Transverse colon (tissue), 4 donors: ENCODE measurements at regions not wholly inside any gene's neighbourhood (a gene's known extent, or its start where the extent isn't known, plus 50 kb on each side); places are given as distances from the start of the nearest gene placed in this dataset.
A peak's percentile ranks its signal among the peaks of the same experiment; 100 is the strongest.

Experiments
- DNase-seq: peaks from one replicate; pipeline ENCODE4 v3.0.0-alpha.2; 2019
- H3K27ac ChIP-seq, 4 donors: fragments of 200-600 bp; sonication (generic); 2 replicates each; pipeline ENCODE4 v1.5.1; 2016 to 2018; ENCODE audit warnings: inconsistent platforms in 4 of 4
- H3K27me3 ChIP-seq: fragments of 200-600 bp; sonication (generic); 2 replicates; pipeline ENCODE4 v1.5.1; 2017; ENCODE audit warnings: inconsistent platforms
- H3K36me3 ChIP-seq, 4 donors: fragments of 200-600 bp; sonication (generic); 2 replicates each; pipeline ENCODE4 v1.5.1; 2017 to 2019; ENCODE audit warnings: inconsistent platforms in 4 of 4
- H3K4me1 ChIP-seq, 4 donors: fragments of 200-600 bp; sonication (generic); 2 replicates each; pipeline ENCODE4 v1.5.1; 2017 to 2020; ENCODE audit warnings: inconsistent platforms in 4 of 4
- H3K4me3 ChIP-seq, 4 donors: fragments of 200-600 bp; sonication (generic); 1 replicate in 1 of 4; 2 replicates in 3 of 4; pipeline versions ENCODE4 v1.5.1 to v1.6.1; 2017 to 2019; ENCODE audit warnings: inconsistent platforms in 4 of 4
- H3K9me3 ChIP-seq, 2 donors: fragments of 200-600 bp; sonication (generic); 2 replicates each; pipeline ENCODE4 v1.5.1; 2017 to 2019; ENCODE audit warnings: inconsistent platforms in 2 of 2
- CTCF ChIP-seq, 5 experiments: fragments of 200-600 bp in 3 of 5; fragments of 450-650 bp in 2 of 5; sonication (generic) in 3 of 5; IDR thresholded peaks; 1 replicate in 2 of 5; 2 replicates in 3 of 5; pipeline ENCODE4 v1.5.1; 2016 to 2017; ENCODE audit warnings: antibody characterized with exemption in 5 of 5, inconsistent platforms in 3 of 5, mild to moderate bottlenecking in 2 of 5, moderate library complexity in 1 of 5
- EP300 ChIP-seq: sonication (generic); formaldehyde crosslinking; IDR thresholded peaks from one replicate; pipeline ENCODE4 v1.6.1; 2017; ENCODE audit warnings: antibody characterized with exemption, low read depth
- POLR2A ChIP-seq: fragments of 450-650 bp; IDR thresholded peaks from one replicate; pipeline ENCODE4 v1.6.1; 2016; ENCODE audit warnings: antibody characterized with exemption, mild to moderate bottlenecking, moderate library complexity
- POLR2AphosphoS5 ChIP-seq, 3 donors: sonication (generic); formaldehyde crosslinking; IDR thresholded peaks; one replicate each; pipeline ENCODE4 v1.6.1; 2016; ENCODE audit warnings: antibody characterized with exemption in 3 of 3
- WGBS, 2 donors: methylation state at CpG; one replicate each; pipeline ENCODE4 v1.1.5; 2018; ENCODE audit warnings: low coverage in 1 of 2; 5-methylcytosine and 5-hydroxymethylcytosine counted together
- in situ Hi-C, 4 donors: fragments of 200-750 bp; cut with MboI; loops; one replicate each; pipeline versions ENCODE4 v1.15.0 to v1.15.1; 2017; ENCODE audit warnings: low sequenced_read_pairs in 3 of 4, low pct_ligation_motif_present in 1 of 4, low pct_unique_long_range_greater_than_20kb in 1 of 4
- intact Hi-C: fragments of 100-400 bp; cut with DNase I; formaldehyde crosslinking; loops from one replicate; pipeline ENCODE4 v1.15.1; 2023; ENCODE audit warnings: low total_unique reads

DNA sequence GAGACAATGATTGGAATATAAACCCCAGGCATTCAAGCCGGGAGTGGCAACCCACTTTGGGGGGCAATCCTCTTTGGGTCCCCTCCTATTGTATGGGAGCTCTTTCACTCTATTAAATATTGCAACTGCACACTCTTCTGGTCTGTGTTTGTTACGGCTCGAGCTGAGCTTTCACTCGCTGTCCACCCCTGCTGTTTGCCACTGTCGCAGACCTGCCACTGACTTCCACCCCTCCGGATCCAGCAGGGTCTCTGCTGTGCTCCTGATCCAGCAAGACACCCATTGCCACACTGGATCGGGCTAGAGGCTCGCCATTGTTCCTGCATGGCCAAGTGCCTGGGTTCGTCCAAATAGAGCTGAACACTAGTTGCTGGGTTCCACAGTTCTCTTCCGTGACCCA, 222.8 kb upstream of the MANEA start:
- Histone ChIP-seq H3K9me3 (no peaks in the 10 kb centered on the region), H3K36me3 (no peaks in the 10 kb centered on the region), H3K27ac (no peak overlapping the region), H3K27me3 (no peaks in the 10 kb centered on the region), H3K4me1 (no peaks in the 10 kb centered on the region), H3K4me3 (no peak overlapping the region)
- WGBS, 2 donors: 90 to 92% methylated on average over 4 to 10 of the region's 10 CpGs
- intact Hi-C loops: no loop called here
- TF ChIP-seq EP300: no peak
- no peak for TF ChIP-seq POLR2A
- TF ChIP-seq CTCF (IDR thresholded peaks at IDR 0.05): no peak
- TF ChIP-seq POLR2AphosphoS5 (IDR thresholded peaks at IDR 0.05): no peak
- in situ Hi-C loops: no loop called here
- DNase-seq: no peak

GRCh38 chr6:95357380-95358020, 219.8 kb upstream of the MANEA start:
- Histone ChIP-seq H3K4me1 (no peaks in the 10 kb centered on the region), H3K27me3 (no peaks in the 10 kb centered on the region), H3K4me3 (no peak overlapping the region), H3K27ac (no peak overlapping the region), H3K36me3 (no peaks in the 10 kb centered on the region), H3K9me3 (no peaks in the 10 kb centered on the region)
- DNase-seq: no peak
- 55% methylated on average over 3 to 4 of the region's 4 CpGs for WGBS, 2 donors
- in situ Hi-C loops (no loop called here), intact Hi-C loops (no loop called here)
- TF ChIP-seq EP300 (no peak), POLR2AphosphoS5 (IDR thresholded peaks at IDR 0.05) (no peak), CTCF (IDR thresholded peaks at IDR 0.05) (no peak), POLR2A (no peak)

GRCh38 chr6:95364016-95364604, 213.2 kb upstream of the MANEA start:
- no peaks in the 10 kb centered on the region for H3K27me3 ChIP-seq
- intact Hi-C loops: no loop called here
- H3K4me3 ChIP-seq: no peak overlapping the region
- in situ Hi-C loops: no loop called here
- no peaks in the 10 kb centered on the region for H3K4me1 ChIP-seq
- peak in 2 of 5 experiments; percentile 15 to 28 for TF ChIP-seq CTCF (IDR thresholded peaks at IDR 0.05)
- no peak for TF ChIP-seq POLR2AphosphoS5 (IDR thresholded peaks at IDR 0.05)
- no peak for TF ChIP-seq POLR2A
- no peak for TF ChIP-seq EP300
- H3K27ac ChIP-seq: no peak overlapping the region
- H3K9me3 ChIP-seq: no peaks in the 10 kb centered on the region
- no peaks in the 10 kb centered on the region for H3K36me3 ChIP-seq
- DNase-seq: no peak
- 56 to 70% methylated on average over 4 of the region's 4 CpGs for WGBS, 2 donors

DNA sequence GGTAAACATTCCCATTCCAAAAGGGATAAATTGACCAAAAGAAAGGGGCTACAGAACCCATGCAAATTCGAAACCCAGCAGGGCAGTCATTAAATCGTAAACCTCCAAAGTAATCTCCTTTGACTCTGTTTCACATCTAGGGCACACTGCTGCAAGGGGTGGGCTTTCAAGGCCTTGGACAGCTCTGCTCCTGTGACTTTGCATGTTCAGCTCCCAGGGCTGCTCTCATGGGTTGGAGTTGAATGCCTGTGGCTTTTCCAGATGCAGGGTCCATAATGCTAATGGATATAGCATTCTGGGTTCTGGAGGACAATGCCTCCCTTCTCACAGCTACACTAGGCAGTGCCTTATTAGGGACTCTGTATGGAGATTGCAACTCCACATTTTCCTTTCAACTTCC, 211.9 kb upstream of the MANEA start:
- 36 to 53% methylated on average over 2 of the region's 2 CpGs for WGBS, 2 donors
- no peaks in the 10 kb centered on the region for H3K27me3 ChIP-seq
- no peak for DNase-seq
- no peak for TF ChIP-seq POLR2AphosphoS5 (IDR thresholded peaks at IDR 0.05)
- no peak for TF ChIP-seq EP300
- no peak for TF ChIP-seq CTCF (IDR thresholded peaks at IDR 0.05)
- no peak for TF ChIP-seq POLR2A
- H3K9me3 ChIP-seq: no peaks in the 10 kb centered on the region
- no peak overlapping the region for H3K27ac ChIP-seq
- H3K4me1 ChIP-seq: no peaks in the 10 kb centered on the region
- in situ Hi-C loops: no loop called here
- no peaks in the 10 kb centered on the region for H3K36me3 ChIP-seq
- intact Hi-C loops: no loop called here
- H3K4me3 ChIP-seq: no peak overlapping the region
